Stimulated activated CD8-positive, alpha-beta memory T cell treated with anti-CD3 and anti-CD28 coated beads, Interleukin-4, amount 100 ng/mL, for 48 hours (primary cell): ENCODE measurements at regions not wholly inside any gene's neighbourhood (a gene's known extent, or its start where the extent isn't known, plus 50 kb on each side); places are given as distances from the start of the nearest gene placed in this dataset.

Source experiments
- DNase-seq: peaks from one replicate; pipeline ENCODE4 v3.0.0-alpha.2; 2020

DNA sequence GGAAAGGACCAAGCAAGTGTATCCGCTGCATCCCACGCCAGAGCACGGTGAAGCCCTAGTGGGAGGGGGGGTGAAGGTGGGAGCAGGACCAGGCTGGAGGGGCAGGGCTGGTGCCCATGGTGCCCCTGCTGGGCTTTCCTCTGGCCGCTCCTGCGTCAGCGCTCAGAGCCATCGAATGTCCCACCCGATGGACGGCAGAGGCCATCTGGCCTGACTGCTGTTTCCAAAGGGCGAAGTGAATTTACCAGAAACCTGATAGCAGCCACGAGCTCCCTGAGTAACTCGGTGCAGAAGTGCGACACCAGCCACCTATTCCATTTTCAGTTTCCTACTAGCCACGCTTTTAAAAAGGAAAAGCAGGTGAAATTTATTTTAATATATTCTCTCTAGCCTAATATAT lies 203.6 kb upstream of the CIBAR2 start:
- no peak for DNase-seq

DNA sequence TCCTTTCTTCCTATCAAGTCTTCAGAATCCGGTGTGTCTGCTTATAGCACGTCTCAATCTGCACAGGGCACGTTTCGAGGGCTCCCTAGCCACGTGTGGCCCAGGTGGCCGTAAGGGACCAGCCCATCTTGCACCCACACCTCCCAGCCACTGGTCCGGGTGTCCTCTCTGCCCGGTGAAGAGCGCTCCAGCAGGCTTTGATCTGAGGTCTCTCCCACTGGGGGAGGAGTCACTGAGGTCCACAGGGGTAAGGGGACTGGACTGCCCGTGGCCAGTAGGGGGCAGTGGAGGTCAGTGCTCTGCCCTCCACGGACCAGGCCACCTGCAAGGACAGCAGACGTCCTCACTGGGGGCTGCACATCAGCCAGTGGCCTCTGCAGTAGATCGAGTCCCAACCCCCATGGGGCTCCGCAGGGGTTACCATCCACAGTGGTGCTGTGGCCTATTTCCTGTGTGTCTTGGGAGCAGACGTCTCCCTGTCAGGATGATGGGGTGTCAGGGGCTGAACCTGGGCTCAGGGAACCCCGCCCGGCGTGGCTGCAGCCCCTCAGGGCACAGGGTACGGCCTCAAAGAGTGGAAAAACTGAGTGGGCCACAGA lies 204.1 kb upstream of the CIBAR2 start:
- DNase-seq, result peak; percentile 74

DNA sequence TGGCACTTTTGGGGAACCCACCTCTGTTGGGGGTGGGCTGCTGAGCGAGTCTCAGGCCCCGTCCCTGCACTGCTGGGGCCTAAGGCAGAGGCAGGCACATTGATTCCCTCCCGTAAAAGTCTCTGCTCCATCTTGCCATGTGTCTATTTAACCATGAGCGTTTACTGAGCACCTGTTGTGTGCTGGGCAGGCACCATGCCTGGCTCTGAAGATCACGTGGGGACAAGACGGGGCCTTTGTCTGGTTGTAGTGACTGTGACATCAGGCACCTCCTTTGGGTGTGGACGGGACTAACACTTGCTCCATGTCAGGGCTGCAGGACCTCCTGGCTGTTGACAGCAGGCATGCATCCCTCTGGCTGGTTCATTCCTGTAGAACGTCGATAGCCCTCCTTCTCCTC lies 204.7 kb upstream of the CIBAR2 start:
- DNase-seq, result no peak

DNA sequence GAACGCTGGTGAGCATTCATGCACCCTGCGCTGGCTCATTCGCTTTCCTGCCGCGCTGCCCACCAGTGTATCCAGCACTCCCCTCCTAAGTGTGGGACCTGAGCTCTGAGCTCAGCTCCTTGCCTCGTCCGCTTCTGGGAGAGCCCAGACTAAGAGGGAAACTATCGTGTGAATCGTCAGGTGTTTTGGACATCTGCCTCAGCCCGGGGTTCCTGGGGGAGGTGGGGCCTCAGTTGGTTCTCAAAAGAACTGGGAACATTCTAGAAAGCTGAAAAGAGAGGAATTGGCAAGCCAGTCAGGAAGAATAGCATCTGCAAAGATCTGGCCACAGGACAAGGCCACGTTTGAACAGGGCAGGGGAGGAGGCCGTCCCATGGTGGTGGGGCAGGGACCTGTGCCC lies 205.4 kb upstream of the CIBAR2 start:
- DNase-seq, result no peak

DNA sequence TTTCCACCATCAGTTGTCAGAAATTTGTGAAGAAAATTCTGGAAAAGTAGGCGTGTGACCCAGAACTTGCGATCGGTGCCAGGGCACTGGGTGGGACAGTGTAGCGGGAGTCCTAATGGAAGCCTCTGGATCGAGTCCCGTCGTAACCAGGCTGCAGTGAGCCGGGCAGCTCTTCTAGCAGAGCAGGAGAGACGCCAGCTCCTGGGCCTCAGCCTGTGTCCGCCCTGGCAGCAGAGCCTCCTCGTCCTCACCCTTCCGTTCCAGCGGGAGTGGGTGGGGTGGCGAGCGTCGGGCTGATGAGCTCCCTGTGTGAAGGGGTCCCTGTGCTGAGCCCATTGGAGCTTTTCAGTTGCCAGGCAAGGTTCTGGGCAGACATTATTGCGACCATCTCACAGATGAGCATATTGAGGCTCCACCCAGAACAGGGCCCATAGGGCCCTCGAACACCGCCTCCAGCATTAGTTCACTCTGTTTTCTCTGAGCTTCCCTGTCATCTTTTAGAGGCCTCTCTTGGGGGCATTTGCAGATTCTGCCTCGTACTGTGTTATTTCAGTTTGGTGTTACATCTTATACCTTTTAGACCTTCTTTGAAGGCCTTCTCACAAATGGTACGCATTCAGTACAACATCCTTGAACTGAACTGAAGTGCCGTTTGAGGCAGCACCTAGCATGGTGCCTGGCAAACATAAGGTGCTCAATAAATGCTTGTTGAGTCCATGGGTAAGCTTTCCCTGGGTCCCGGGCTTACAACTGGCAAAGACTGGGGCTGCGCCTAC lies 207.1 kb upstream of the CIBAR2 start:
- DNase-seq, result no peak

DNA sequence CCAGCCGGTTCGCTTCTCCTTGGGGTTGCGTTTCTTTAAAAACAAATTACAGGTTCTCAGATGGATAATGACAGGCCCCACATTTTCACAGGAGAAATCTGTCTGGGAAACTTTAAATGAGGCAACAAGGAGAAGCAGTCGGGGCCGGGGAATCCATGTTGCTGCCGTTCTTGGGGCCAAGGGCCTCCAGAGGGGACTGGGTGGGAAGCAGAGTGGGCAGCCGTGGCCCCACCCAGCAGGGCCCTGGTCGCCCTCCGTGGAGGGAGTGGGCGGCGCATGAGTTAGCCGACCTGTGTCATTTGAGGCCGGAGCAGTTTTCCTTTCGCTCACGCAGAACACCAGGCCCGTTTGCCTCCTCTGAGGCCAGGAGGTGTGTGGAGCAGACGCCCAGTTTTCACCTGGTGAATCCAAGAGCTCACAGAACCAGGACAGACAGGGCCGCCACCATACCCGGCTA lies 207.7 kb upstream of the CIBAR2 start:
- DNase-seq, result no peak

DNA sequence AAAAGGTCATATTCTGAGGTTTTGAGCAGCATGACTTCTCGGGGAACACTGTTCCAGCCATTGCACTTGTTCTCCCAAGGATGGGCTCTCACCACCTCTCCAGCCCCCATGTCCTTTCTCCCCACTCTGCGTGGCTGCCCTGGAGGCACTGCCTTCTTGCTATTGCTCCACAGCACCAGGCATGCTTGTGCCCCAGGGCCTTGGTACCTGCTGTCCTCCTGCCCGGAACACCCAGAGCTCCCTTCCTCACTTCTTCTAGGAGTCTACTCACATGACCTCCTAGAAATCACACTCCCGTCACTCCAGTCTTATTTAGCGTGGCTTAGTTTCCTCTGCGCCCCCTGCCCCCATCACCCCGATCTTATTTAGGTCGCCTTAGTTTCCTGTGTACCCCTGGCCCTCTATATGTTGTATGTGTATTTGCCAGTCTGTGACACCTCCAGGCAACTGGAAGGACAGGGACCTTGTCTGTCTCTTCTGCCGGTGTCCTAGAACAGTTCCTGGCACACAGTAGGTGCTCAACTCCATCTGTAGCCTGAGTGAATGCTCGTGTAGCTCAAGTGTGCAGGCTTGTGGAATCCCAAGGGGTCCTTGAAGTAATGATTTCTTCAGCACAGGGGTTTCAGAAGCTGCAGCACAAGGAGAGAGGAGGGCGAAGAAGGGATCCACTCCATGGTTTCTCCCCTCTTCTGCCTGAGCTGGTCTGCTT lies 208.6 kb upstream of the CIBAR2 start:
- no peak for DNase-seq

DNA sequence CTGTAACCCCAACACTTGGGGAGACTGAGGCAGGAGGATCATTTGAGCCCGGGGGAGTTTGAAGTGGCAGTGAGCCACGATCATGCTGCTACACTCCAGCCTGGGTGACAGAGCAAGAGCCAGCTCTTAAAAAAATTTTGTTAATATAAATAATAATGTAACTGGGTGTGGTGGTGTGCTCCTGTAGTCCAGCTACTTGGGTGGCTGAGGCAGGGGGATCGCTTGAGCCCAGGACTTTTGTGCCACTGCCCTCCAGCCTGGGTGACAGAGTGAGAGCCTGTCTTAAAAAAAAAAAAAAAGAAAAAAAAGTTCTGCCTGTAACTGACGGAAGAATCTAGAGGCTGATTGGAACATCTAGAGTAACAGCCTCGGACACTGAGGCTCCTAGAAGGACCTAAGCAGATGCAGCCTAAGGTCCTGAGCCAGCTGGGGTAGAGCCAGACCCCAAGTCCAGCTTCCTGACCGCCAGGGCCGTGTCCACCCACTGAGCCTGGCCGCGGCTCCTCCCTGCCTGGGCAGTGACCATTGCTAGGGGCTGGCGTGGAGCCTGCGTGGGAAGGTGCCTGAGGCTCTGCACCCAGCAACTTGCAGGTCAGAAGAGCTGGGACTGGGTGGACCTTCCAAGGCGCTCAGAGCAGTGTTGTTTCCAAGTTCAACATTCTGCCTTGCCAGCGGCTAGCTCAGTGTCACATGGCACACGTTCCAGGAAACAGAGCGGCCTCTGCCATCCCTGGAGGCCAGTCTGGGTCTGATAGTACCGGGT lies 209.4 kb upstream of the CIBAR2 start:
- DNase-seq, result no peak

DNA sequence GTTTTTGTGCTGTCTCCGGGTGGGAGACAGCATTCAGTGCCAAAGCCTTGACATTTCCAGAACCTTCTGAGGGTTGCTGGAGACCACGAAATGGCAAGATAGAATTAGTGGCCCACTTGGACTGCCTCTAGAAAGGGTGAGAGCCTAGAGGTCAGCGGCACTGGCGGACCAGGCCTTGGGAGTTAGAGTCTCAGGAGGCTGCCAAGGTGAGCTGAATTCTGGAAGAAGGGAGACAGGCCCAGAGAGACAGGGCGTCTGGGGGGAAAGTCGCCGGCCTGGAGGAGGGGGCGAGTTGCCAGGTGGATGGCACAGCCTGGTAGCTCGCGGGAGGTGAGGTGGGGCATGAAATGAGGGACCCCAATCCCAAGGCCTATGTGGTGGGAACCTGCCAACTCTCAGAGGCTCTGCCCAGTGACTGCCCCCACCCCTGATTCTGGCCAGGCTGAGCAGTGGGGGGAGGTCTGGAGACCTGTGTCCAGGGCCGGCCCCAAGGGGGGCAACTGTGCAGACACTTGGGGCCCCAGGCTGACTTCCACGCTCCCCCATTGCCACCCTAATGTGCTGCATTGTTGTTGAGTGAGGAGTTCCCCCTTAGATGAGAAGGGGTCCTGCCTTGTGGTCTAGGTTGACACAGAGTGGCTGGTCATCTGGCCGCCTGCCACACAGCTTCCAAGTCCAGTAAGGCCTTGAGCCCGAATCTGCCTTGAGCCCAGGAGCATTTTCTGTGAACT lies 211.1 kb upstream of the CIBAR2 start:
- no peak for DNase-seq

DNA sequence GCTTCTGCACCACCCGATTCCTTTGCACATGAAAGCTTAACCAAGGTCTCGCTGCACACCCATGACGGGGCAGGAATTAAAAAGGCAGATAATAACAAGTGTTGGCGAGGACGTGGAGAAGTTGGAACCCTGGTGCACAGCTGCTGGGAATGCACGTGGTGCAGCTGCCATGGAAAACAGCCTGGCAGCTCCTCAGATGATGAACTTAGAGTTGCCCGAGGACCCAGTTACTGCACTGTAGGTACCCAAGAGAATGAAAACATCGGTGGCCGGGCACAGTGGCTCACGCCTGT lies 211.6 kb upstream of the CIBAR2 start:
- DNase-seq, result no peak

DNA sequence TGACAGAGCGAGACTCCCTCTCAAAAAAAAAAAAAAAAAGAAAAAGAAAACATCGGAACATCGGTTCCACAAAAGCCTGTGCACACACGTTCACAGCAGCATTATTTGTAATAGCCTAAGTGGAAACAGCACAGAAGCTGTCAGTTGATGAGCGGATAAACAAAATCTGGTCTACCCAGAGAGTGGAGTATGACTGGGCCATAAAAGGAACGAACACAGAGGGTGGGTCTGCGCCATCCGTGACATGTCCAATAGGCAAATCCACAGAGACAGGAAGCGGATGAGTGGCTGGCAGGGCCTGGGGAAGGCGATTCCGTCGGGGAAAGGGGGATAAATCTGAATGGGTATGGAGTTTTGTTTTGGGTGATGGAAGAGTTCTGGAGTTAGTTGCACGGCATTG lies 212.2 kb upstream of the CIBAR2 start:
- DNase-seq, result no peak

DNA sequence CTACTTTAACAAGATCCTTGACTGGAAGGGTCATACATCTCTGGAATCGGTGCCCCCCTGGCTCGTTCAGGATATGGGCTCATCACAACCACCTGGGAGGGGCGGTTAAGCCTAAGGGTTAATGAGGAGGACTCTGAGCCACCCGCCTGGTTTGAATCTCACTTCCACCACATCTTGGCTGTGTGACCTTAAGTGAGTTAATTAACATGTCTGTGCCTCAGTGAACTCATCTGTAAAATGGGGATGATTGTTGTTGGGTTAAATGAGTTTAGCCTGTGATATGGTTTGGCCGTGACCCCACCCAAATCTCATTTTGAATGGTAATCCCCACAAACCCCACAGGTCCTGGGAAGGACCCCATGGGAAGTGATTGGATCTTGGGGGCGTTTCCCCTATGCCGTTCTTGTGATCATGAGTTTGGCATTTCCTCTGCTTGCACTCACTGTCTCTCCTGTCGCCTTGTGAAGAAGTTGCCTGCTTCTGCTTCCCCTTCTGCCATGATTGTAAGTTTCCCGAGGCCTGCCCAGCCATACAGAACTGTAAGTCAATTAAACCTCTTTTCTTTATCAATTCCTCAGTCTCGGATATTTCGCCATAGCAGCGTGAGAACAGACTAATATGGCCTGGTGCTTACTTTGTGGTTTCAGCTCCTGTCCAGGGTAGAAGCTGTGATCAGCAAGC lies 214.0 kb upstream of the CIBAR2 start:
- no peak for DNase-seq

DNA sequence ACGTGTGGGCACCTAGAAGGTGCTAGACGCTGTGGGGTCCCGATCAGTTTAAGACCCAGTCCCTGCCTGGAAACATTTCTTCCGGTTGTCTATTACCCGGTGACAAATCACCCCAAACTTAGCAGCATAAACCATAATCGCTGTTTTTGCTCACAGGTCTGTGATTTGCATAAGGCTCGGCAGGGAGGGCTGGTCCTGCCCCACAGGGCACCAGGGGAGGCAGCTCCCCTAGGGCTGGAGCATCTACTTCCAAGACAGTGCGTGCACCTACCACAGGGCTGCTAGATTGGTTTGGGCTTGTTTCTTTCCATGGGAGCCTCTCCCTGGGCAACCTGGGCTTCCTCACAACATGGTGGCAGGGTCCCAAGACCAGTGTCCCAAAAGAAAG lies 214.5 kb upstream of the CIBAR2 start:
- DNase-seq, result no peak

DNA sequence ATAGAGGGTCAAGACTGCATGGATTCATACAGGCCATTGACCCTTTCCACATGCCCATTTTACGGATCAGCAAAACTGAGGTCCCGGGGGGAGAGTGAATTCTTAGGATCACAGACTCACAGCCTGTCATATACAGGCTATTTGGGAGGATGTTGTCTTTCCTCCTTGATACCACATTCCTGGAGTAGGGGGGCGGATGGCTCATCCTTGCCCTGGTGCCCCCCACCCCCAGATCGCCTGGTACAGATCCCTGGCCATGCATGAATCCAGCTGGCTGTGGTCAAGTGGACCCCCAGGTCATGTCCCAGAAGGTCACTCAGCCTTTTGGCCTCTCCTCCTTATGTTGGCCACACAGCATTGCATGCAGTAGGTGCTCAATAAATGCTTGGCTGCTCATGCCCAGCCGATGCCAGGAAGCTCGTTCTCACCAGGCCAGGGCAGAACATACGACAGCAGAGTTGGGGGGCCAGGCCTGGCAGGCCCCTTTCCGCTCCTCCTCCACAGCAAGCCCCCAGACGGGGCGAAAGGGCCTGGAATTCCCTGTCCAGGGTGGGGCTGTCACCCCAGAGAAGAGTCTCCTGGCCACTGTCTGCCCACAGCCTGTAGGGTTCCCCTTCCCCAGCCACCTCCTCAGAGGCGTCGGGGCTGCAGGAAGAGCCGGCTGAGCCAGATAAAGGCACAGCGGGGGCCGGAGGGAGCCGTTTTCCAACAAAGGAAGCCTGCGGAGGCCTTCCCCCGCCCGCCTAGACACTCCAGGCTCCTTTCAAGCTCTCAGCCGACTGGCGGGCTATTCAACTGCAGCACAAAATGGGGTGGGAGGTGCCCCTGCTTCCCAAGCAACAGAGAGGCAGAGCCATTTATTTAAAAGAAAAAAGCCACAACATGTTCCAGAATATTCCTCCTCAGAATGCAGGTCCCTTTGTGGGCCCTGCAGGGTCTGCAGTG lies 215.7 kb upstream of the CIBAR2 start:
- no peak for DNase-seq

DNA sequence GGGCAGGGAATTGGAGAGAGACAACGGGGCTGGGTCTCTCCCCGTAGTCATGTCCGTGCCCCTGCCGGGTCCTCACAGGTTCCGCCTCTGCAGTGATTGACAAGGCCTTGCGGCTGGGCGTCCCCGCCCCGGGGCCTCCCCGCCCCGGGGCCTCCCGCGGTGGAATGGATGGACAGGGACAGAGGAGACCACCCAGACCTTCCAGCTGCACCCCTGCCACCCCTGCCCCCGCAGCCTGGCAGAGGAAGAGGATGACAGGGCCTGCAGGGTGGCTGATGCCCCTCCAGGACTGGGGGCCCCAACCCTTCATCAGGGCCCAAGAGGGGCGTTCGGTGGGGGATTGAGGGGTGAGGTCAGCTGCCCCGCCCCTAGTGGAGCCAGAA lies 216.4 kb upstream of the CIBAR2 start:
- DNase-seq, result no peak

DNA sequence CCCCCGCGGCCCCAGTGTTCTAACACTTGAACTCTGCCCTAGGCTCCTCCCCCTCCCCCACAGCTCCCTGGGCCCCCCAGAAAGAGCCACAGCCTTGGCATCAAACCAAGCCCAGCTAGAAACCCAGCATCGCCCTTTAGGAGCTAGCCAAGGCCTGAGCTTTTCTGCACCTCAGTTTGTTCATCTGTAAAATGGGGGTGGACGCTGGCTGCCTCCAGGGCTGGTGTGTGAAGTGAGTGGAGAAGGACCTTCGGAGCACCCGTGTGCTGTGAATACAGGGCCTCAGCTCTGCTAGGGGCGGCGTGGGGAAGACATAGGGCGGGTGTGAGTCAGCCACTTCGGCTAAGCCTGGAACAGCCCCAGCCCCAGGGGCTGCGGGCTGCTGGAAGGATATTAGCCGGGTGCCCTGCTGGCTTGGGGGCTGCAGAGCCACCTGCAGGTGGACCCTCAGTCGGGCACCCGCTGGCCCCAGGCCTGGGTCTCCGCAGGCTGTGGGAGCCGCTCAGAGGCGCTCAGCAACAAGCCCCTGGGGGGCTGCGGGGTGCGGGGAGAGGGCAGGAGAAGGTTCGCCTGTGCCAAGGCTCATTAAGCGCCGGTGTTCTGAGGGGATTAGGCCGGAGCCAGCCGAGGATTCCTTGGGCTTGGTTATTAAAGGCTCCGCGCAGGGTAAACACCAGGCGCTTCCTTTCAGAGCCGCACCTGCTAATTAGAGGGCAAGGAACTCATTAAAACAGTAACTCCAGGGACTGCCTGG lies 217.0 kb upstream of the CIBAR2 start:
- no peak for DNase-seq

DNA sequence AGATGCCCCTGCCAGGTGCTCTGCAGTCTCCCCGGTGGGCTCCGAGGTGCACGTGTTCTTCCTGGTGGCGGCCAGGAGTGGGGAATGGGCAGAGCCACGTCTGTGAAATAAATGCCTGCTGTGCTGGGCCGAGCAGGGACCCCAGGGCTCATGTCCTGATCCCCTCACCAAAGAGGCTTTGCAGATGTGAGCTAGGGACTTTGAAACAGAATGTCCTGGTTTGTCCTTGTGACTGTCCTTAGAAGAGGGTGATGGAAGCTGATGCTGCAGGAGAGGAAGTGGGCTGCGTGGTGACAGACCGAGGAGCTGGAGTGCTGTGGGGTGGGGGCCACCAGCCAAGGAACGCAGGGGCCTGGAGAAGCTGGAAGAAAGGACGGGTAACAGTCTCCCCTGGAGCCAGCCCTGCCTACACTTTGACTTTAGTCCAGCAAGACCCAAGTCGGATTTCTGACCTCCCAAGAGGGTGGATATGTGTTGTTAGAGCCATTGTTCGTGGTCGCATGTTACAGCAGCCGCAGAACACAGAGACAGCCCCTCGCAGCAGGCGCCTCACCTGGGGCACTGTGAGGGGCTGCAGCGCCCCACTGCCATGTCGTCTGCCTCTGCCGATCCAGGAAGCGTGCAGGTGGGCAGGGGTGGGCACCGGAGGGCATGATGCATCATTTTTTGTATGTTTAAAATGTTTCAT lies 217.9 kb upstream of the CIBAR2 start:
- no peak for DNase-seq

DNA sequence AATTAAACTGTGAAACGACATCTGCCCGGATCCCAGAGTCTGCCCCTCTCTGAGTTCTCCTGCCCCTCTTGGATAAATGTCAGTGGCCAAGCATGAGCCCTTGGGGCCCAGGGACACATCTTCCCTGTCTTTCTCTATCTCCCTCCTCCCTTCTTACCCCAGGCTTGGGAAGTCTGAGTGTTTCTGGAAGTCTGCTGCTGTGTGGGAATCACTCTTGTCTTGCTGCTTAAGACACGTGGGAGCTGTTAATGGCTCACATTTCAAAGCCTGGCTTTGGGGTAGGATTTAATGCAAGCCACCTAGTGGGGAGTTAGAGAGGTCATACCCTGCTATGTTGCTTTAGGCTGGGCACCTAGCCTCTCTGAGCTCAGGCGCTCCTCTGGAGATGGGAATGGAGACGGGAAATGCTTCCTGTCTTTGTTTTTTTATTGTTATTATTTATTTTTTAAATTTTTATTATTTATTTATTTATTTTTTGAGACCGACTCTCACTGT lies 218.5 kb upstream of the CIBAR2 start:
- no peak for DNase-seq

DNA sequence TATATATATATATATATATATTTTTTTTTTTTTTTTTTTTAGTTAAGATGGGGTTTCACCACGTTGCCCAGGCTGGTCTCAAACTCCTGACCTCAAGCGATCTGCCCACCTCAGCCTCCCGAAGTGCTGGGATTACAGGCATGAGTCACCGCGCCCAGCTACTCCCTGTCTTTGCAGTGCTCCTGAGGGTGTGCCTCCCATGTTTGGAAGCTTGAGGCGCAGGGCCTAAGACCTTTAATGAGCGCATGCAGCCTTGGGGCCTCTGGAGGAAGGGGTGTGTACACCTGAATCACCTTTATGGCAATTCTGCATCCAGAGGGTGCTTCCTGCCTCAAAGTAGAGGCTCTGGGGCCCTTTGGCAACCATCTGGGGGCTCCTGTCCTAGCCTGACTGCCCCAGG lies 219.4 kb upstream of the CIBAR2 start:
- DNase-seq, result no peak

DNA sequence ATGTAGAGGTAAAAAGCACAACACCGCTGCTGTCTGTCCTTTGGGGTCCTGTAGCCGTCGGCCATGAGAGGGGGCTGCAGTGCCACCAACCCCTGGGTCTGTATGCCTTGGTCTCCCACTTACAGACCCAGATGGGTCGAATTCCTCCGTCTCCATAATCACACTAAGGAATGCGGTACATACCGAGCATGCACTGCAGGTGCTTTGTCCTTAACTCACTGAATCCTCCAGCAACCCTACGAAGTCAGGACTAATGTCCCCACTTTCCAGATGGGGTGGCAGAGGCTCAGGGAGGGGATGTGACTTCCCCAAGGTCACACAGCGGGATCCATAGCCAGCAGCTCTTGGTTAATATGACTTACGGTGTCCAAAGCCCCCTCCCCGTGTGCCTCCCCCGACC lies 219.9 kb upstream of the CIBAR2 start:
- no peak for DNase-seq
